Spleen (tissue), 7 donors: ENCODE measurements at regions not wholly inside any gene's neighbourhood (a gene's known extent, or its start where the extent isn't known, plus 50 kb on each side); places are given as distances from the start of the nearest gene placed in this dataset.

ENCODE experiments used
- POLR2A ChIP-seq, 3 donors: fragments of 450-650 bp; IDR thresholded peaks; one replicate each; pipeline ENCODE4 v1.5.1; 2017; ENCODE audit warnings: antibody characterized with exemption in 3 of 3, mild to moderate bottlenecking in 1 of 3
- TF ChIP-seq, protein P1 (sequence below), 11 experiments: fragments of 200-600 bp in 7 of 11; fragments of 450-650 bp in 4 of 11; sonication (generic) in 4 of 11; IDR thresholded peaks in 8 of 11; conservative IDR thresholded peaks in 3 of 11; 1 replicate in 7 of 11; 2 replicates in 4 of 11; pipeline versions ENCODE4 v1.4.0 to v1.8.0; 2016 to 2021; ENCODE audit warnings: antibody characterized with exemption in 11 of 11, inconsistent platforms in 4 of 11, mild to moderate bottlenecking in 1 of 11
- donor health status: DM: no; HTN: no; CAD: no; lungs with moderate emphysema.
- donor health status: DM: no; HTN: no; CAD: no.
- donor health status: DM: no; HTN: no; CAD: no.

DNA sequence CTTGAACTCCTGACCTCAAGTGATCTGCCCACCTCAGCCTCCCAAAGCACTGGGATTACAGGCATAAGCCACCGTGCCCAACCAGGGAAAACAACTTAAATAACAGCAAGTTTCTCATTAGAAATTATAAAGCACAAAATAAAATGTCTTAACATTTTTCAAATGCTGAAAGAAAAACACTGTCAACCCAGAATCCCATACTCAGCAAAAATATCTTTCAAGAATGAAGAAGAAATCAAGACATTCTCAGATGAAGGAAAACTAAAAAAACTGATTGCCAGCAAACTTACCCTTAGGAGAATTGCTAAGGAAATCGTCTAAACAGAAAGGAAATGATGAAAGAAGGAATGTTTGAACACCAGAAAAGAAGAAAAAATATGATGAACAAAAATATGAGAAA lies 191.1 kb upstream of the NR5A2 start:
- TF ChIP-seq, protein P1, sequence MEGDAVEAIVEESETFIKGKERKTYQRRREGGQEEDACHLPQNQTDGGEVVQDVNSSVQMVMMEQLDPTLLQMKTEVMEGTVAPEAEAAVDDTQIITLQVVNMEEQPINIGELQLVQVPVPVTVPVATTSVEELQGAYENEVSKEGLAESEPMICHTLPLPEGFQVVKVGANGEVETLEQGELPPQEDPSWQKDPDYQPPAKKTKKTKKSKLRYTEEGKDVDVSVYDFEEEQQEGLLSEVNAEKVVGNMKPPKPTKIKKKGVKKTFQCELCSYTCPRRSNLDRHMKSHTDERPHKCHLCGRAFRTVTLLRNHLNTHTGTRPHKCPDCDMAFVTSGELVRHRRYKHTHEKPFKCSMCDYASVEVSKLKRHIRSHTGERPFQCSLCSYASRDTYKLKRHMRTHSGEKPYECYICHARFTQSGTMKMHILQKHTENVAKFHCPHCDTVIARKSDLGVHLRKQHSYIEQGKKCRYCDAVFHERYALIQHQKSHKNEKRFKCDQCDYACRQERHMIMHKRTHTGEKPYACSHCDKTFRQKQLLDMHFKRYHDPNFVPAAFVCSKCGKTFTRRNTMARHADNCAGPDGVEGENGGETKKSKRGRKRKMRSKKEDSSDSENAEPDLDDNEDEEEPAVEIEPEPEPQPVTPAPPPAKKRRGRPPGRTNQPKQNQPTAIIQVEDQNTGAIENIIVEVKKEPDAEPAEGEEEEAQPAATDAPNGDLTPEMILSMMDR (IDR thresholded peaks at IDR 0.05 in 8 of 11, conservative IDR thresholded peaks at IDR 0.05 in 3 of 11): no peak
- TF ChIP-seq POLR2A (IDR thresholded peaks at IDR 0.05): no peak
